ENCODE measurements at regions not wholly inside any gene's neighbourhood (a gene's known extent, or its start where the extent isn't known, plus 50 kb on each side); places are given as distances from the start of the nearest gene placed in this dataset.

DNA sequence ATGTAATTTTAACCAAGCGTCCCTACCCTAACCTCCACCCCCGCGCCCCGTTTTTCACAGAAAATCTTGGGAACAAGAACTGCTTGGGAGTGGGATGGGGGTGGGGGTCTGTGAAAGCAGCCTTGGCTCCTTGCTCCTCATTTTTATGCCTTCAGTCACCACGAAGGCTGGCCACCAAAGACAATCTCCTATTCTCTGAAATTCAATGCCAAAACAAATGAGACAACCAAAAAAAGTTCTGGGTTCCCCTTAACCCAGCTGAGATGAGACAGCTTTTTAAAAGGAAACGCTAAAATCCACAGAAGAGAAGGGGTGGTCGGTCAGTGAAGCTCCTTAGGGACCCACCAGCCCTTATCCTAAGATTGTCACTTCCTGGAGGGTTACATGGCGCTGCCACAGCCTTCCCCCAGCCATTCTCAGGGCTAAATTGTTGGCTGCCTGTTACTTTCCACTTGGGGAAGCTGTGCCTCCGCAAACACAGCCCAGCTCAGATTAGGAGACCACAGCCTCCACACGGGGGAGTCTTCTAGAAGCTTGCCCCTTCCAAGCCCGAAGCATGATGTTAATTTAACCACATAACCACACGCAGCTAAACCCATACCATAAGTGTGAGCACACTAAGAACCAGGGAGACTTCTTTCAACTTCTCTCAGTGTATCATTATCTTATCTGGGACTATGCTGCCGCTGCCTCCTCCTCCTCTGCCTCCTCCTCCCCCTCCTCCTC is 136.3 kb downstream of the FOXD1 start:
- no peak overlapping the region for H3K4me3 ChIP-seq (ENCODE audit: low read length)
- DNase-seq (ENCODE audit: low read depth) = peak; percentile 95
- TF ChIP-seq CTCF (conservative IDR thresholded peaks at IDR 0.05; ENCODE audit: low read length) = peak; percentile 72

- DNase-seq (ENCODE audit: low read depth) = peak; percentile 93
- TF ChIP-seq CTCF (conservative IDR thresholded peaks at IDR 0.05; ENCODE audit: low read length) = no peak; the same call in 1 of the 2 replicates
- H3K4me3 ChIP-seq (ENCODE audit: low read length) = peak overlapping the region; percentile 20
Observed at GRCh38 chr5:73311291-73312110, 137.1 kb downstream of the FOXD1 start.

DNA sequence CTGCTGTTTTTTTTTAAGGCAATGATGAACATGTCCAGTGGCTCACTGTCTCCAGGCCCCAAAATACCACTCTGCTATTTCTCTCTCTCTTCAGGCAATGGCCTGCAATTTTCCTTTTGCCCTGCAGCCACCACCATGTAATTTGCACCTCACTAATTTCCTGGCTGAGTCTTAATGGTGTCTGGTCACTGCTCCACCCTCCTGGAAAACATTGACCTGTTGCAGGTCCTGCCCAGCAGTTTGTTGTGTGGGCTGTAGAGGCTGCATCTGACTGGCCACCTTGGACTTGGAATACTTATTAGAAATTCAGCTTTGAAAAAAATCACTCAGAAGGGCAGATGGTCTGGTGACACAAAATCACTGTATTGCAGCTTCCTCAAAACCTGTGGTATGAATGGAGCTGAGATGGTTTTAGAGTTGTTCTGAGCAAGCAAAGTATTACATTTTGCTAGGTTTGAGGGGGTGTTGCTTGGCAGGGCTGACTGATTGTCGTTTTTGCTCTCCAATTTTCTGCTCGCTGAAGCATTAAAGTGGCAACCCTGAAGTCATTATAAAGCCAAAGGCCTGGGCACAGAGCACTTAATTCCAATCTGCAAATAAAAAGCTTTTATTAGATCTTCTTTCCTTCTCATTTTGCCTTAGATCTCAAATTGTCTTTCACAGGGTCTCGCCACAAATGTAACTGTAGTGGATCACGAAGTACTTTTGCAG is 134.8 kb downstream of the TMEM174 start:
- DNase-seq (ENCODE audit: low read depth) = no peak
- TF ChIP-seq CTCF (conservative IDR thresholded peaks at IDR 0.05; ENCODE audit: low read length) = no peak
- H3K4me3 ChIP-seq (ENCODE audit: low read length) = no peak overlapping the region

DNA sequence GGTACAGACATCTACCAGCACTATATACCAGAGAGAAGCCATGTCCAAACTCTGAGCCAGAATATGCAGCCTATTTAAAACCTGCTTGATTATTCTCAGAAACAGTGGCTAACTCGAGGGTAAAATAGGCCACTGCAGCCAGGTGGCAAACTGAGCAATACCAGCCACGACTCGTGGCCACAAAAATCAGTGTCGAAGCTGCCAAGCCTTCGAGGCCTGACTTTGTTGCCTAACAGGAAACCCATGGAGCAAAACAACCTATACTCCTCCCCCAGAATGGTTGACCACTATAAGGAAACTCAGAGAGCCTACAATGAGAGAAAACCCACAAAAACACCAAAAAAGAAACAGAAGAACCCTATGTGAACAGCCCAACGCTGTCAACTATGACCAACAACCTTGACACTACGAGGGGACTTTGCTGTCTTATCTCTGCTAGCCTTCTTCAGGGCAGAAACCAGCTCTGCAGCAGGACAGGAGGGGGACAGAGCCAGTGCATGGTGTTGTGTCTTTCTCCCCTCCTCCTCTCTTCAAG is 133.8 kb downstream of the TMEM174 start:
- TF ChIP-seq CTCF (conservative IDR thresholded peaks at IDR 0.05; ENCODE audit: low read length) = no peak
- DNase-seq (ENCODE audit: low read depth) = peak; percentile 77
- H3K4me3 ChIP-seq (ENCODE audit: low read length) = no peak overlapping the region

DNA sequence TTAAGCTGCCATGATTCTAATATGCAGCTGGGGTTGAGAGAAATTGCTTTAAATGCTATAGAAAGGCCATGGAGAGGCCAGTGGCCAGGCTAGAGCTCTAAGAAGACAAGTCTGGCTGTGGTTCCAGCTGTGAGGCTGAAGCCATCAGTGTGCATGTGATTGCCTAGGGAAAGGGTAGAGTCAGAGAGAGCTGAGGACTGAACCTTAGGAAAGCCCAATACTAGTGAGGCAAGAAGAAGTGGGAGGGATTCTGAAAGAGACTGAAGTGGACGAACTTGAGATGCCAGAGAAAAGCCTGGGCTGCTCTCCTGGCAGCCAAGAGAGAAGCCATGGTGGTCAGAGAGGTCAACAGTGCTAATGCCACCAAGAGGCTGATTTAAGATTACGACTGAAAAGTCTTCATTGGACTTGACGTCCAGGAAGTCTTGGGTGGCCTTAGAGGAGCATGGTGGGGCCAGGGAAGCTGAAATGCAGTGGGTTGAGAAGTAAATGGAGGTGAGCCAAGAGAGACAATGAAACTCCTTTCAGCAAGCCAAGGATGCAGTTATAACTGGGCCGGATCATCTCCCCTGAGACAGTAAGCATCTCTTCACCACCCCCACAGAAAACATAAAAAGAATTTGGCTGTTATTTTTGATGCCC is 133.2 kb downstream of the TMEM174 start:
- TF ChIP-seq CTCF (conservative IDR thresholded peaks at IDR 0.05; ENCODE audit: low read length) = no peak
- no peak for DNase-seq (ENCODE audit: low read depth)
- no peak overlapping the region for H3K4me3 ChIP-seq (ENCODE audit: low read length)

- H3K4me3 ChIP-seq (ENCODE audit: low read length) = no peak overlapping the region
- no peak for DNase-seq (ENCODE audit: low read depth)
- TF ChIP-seq CTCF (conservative IDR thresholded peaks at IDR 0.05; ENCODE audit: low read length) = no peak
Observed at GRCh38 chr5:73305386-73305785, 132.4 kb downstream of the TMEM174 start.
